Frontal cortex (tissue), 3 donors: ENCODE measurements at regions not wholly inside any gene's neighbourhood (a gene's known extent, or its start where the extent isn't known, plus 50 kb on each side); places are given as distances from the start of the nearest gene placed in this dataset.

Experiments used
- DNase-seq, 2 donors: peaks; one replicate each; pipeline ENCODE4 v3.0.0; 2012; ENCODE audit warnings: low spot score in 2 of 2
- FAIRE-seq: peaks from 2 replicates; lab custom pipeline; 2012; peaks lifted over from hg19 to GRCh38; lab: Jason Lieb, UNC
- donor health status: control.
- donor health status: control.
- donor health status: control.

GRCh38 chr2:129849559-129850160, 129.8 kb upstream of the RAB6C start:
- DNase-seq: peak in 1 of 2 donors; percentile 41

GRCh38 chr2:129857200-129857599, 122.3 kb upstream of the RAB6C start:
- no peak for FAIRE-seq

More at GRCh38 chr2:129849559-129850160, 129.8 kb upstream of the RAB6C start:
- FAIRE-seq: peak; percentile 89

GRCh38 chr2:129859175-129859574, 120.3 kb upstream of the RAB6C start:
- DNase-seq (no peak), FAIRE-seq (no peak)

More at GRCh38 chr2:129857200-129857599, 122.3 kb upstream of the RAB6C start:
- no peak for DNase-seq

- FAIRE-seq (no peak), DNase-seq (no peak)
These were observed 119.4 kb upstream of the RAB6C start for GRCh38 chr2:129860088-129860487.

- FAIRE-seq: no peak
- no peak for DNase-seq
These were observed 117.7 kb upstream of the RAB6C start for GRCh38 chr2:129861666-129862288.

- DNase-seq: no peak
- no peak for FAIRE-seq
These were observed 116.8 kb upstream of the RAB6C start for GRCh38 chr2:129862668-129863067.

- DNase-seq (no peak), FAIRE-seq (no peak)
These were observed 116.1 kb upstream of the RAB6C start for GRCh38 chr2:129863350-129863749.

GRCh38 chr2:129864719-129865118, 114.7 kb upstream of the RAB6C start:
- no peak for FAIRE-seq
- no peak for DNase-seq

- no peak for DNase-seq
- no peak for FAIRE-seq
These were observed 113.5 kb upstream of the RAB6C start for GRCh38 chr2:129865976-129866375.

GRCh38 chr2:129866391-129866790, 113.1 kb upstream of the RAB6C start:
- FAIRE-seq: no peak
- DNase-seq: no peak

GRCh38 chr2:129868151-129868550, 111.3 kb upstream of the RAB6C start:
- DNase-seq: no peak

GRCh38 chr2:129870685-129871241, 108.7 kb upstream of the RAB6C start:
- FAIRE-seq: no peak
- no peak for DNase-seq

More at GRCh38 chr2:129868151-129868550, 111.3 kb upstream of the RAB6C start:
- no peak for FAIRE-seq

GRCh38 chr2:129872446-129872845, 107.0 kb upstream of the RAB6C start:
- no peak for DNase-seq
- no peak for FAIRE-seq

GRCh38 chr2:129876541-129876940, 102.9 kb upstream of the RAB6C start:
- no peak for FAIRE-seq
- no peak for DNase-seq

GRCh38 chr2:129877289-129877741, 102.2 kb upstream of the RAB6C start:
- DNase-seq (peak; percentile 92), FAIRE-seq (no peak)

- DNase-seq: peak in 1 of 2 donors; percentile 35
- no peak for FAIRE-seq
These were observed 101.4 kb upstream of the RAB6C start for GRCh38 chr2:129877795-129878775.

GRCh38 chr2:129879614-129880180, 99.8 kb upstream of the RAB6C start:
- FAIRE-seq (no peak), DNase-seq (no peak)

- DNase-seq: no peak
- FAIRE-seq: no peak
These were observed 99.2 kb upstream of the RAB6C start for GRCh38 chr2:129880309-129880708.

GRCh38 chr2:129880971-129881370, 98.5 kb upstream of the RAB6C start:
- DNase-seq (no peak), FAIRE-seq (no peak)
